HG03469 (cell line): ENCODE measurements at regions not wholly inside any gene's neighbourhood (a gene's known extent, or its start where the extent isn't known, plus 50 kb on each side); places are given as distances from the start of the nearest gene placed in this dataset.

Experiments
- ATAC-seq: cut with Tn5 transposase; IDR thresholded peaks from one replicate; pipeline ENCODE4 v1.9.1; 2021; ENCODE audit warnings: mild to moderate bottlenecking, moderate library complexity, moderate number of reproducible peaks; ENCODE audit not compliant: unreplicated experiment

DNA sequence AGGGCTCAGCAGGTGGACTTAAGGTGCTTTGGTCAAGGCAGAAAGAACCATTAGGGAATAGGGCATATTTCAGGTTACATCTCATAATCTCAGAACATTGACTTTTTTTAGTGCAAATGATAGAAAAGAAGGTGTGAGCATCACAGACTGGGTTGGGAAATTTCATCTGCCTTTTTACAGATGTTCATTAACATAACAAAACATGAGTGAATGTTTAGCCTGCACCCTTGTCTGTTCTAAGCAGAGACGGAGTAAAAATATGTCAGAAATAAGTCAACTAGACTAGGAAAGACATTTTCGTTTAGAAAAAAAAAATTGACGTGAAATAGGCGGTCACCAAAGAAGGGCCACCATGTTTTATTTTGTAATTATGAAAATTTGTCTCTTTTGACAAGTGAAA, 127.5 kb upstream of the CDH13 start:
- ATAC-seq = no peak

DNA sequence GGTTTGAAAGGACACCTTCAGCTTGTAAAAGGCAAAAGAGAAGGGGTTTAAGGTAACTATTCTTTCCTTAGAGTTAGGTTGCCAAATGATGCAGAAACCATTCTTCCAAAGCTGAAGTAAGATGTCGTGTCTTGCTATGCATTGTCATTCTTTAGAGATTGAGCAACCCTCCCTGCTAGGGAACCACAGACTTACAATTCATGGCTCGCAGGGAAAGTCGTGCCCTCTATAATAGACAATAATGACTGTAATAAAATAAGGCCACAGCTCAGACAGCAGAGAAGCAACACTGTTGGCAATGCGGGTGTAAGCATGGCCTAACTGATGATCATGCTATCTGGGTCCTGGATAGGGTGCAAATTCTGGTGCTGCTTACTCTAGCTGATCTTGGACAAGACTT, 129.6 kb upstream of the CDH13 start:
- ATAC-seq = no peak

DNA sequence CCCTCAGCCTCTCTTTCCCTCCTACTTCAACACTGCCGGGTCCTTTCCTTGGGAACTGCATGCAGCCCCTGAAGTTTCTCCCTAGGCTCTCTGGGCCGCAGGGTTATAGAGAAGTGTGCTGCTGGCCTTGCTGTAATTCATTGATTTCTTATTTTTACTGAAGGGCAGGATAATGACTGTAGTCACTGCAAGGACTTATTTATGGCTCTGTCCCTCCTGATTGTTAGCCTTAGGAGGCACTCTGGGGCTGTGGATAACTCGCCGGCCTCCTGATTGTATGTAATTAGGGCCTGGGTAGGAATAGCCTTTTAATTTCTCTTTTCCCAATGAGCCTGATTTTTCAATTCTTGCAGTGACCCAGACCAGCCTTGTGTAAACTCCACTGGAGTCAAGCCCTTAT, 138.3 kb upstream of the CDH13 start:
- ATAC-seq = no peak

DNA sequence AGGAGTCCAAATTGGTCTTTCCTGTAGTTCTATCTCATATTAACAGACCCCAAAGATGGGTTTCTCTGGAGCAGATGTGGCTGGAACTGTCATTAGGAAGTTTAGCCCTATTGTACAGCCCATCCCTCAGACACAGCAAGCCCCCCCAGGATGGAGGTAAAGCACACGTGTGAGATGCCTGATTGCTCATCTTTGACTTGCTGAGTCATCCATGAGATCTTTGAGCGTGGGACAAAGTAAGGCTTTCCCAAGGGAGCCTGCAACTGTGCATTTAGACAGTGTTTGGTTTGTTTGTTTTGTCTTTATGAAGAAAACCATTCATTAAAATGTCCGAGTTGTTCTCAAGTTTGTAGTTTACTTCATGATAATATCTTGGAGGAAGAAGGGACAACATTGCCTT, 145.3 kb upstream of the CDH13 start:
- no peak for ATAC-seq

DNA sequence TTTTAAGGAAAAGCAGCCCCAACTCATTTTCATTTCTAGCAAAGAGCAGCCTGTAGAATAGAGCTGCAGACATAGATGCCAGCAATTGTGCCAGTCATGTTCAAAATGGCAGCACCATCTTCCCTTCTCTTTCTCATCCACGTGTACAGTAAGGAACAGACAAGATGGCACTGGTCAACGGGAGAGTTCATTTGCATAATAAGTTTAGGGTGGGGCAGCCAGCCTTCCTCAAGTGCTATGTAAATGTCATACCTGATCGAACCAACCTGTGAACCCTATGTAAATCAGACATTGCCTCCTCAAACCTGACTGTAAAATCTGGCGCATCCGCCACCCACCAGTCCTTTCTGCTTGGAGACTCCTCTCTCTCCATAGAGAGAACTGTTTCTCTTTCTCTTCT, 150.0 kb upstream of the CDH13 start:
- no peak for ATAC-seq

DNA sequence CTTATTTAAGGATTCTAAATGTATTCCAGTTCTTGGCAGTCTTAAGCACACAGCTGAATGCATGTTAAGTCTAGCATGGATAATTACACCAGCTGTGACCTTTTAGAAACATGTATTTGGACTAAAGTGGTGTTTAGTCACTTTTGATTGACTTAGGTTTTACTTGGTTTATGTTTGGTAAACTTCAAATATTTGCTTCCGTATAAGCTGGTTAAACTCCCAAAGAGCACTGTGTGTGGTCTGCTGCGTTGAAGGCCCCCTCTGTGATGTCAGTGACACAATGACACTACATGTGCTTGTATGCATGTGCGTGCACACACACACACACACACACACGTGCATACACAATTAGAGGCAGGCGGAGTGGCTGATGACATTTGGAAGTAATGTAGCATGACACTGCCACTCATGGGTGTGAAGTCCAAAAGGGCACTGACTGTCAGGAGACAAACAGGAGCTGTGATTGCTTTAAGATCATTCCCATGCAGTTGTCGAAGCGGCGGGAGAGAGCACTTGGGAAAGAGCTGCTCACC, 156.1 kb upstream of the CDH13 start:
- ATAC-seq = no peak

DNA sequence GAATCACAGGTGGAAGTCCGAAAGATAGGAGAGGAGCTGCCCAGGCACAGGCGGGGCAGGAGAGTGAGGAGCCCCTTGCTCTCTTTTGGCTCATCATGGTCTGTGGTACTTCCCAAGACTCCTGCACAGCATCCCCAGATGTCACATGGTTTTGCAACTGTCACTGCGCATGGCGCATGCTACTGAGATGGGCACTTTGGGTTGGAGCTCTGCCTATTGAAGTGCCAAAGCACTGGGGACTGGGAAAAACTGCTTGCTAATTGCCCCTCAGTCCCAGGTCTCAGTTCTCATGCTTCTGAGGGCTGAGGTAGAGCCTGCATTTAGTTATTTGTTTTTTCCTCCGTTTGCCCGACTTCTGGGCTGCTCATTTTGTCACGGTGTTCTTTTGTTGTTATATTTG, 156.8 kb upstream of the CDH13 start:
- ATAC-seq = no peak

DNA sequence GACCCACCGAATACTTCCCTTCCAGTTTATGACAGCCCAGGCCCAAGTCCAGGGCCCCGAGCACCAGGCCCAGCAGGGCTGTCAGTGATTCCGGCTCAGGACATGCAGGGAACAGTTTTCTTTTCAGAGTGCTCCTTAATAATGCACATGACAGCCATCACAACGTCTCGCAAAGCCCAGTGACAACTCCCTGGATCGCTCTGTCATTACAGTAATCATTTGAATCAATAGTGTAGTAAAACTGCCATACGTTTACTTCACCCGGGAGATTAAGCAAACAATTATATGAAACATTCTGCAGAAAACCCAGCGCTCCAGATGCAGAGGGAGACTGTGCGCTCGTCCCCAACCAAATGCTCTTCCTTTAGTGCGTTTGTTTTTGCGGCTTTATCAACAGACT, 162.6 kb upstream of the CDH13 start:
- ATAC-seq = no peak

DNA sequence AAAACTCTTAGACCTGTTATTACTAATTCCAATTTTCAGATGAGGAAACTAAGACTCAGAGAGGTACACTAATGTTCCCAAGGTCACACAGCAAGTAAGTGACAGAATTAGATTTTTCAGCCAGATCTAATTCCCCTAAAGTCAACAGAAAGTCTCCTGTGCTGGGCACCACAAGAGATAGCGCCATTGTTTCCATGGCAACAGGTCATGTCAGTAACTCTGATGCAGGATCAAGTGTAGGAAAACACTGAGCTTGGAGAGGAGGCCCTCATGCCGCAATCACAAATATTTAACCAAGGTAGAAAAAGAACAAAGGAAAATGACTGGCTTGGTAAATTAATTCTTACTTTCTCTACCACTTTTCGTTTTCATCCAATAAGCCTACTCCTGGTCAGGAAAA, 166.0 kb upstream of the CDH13 start:
- no peak for ATAC-seq

DNA sequence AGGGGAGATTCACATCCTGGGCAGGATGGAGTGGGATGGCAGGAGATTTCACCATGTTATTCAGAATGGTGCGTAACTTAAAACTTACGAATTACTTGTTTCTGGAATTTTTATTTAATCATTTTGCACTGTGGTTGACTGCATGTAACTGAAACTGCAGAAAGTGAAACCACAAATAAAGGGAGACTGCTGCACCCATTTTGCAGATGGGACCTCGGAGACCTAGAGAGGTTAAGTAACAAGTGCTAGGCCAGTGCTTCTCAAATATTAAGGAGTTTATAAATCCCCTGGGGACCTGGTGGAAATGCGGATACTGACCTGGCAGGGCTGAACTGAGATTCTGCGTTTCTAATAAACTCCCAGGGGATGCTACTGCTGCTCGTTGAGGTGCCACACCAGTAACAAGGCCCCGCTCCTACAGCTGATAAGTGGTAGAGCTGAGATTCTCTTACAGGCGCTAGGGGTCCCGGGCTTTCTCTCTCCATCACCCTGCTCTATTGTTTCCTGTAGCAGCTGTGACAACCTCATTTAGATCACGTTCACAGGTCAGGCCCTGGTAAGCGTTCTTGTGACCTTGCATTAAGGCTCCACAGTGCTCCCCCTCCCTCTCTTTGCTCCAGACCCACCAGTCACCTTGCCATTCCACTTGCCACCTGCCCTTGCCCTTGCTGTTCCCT, 167.1 kb upstream of the CDH13 start:
- no peak for ATAC-seq

DNA sequence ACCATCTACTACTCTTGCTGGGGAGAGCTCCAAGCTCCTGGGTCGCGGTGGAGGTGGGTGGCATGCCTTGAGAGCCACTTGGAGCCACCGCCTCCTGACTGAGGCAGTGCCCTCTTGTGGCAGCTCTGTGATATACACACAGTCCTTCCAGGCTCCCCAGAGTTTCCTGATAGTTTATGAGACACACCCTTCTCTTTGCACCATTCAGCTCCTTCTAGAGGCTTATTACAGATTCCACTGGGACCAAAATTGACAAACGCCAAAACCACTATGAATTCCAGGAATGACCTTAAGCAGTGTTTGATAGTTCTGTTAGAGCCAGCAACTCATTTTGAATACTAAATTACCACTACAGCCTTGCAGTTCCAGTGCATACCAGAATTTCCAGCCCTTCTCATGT, 170.1 kb upstream of the CDH13 start:
- ATAC-seq = no peak

DNA sequence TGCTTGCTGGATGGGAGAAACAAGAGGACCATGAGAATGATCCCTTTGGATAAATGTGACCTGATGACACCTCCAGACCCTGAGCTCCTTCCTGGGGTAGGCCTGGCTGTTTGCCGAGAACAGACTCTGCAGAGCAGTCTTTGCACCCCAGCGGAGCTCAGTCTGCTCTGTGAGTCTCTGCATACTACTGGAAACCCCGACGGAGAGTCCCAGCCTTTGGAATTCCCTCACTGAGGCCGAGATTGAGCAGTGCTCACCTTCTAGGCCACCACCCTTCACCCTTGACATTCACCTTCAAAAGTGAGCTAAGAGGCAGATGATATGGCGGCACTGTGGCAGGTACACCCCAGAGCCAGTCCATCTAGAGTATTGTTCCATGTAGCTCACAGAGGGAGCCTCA, 172.2 kb upstream of the CDH13 start:
- ATAC-seq = no peak

DNA sequence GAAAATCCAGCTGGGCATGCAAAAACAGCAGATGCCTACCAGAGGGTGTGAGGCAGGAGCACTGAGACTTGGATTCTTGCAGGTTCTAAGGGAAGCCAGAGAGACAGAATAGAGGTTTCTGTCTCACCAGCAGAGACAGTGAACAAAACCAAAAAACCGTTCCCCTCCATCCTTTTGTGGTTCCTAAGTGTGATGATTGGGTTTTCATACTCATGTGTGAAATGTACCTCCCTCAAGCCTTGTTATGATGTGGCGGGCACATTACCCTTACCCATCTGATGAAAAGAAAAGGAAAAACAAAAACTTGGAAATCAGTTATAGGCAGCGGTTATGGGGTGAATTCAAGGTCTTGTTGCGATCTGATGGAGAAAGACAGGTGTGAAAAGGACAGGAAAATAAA, 172.6 kb upstream of the CDH13 start:
- no peak for ATAC-seq

DNA sequence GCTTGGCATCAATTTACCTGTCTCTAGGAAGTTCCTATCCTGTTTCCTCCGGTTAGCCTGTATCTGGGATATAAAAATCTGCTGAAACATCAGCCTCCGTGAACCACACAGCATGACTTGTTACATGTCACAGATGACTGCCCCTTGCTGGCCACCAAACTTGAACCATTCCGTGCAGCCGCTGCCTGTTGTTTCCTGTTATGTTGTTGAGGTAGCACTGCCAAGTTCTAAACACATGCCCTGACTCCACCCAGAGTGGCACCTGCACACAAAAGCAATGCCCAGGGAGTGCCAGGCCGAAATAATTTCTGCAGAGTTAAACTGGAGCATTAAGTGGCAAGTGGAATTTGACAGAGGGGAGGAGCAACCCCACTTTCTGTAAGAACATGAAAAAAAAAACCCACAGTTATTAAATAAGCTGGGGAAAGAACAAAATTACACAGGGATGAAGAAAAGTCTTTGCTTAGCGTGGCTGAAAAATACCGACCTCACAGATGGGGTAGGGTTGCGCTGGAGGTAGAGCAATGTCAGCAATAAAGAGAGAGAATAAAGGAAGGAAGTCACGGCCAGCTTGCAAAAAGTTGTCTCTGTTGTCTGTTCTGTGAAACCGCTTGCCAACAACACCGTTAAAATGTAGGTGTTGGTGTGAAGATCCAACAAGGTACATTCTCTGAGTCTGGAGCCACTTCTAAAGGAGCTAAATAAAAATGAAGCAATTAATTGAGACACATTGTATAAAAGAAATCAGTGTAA, 174.6 kb upstream of the CDH13 start:
- no peak for ATAC-seq

DNA sequence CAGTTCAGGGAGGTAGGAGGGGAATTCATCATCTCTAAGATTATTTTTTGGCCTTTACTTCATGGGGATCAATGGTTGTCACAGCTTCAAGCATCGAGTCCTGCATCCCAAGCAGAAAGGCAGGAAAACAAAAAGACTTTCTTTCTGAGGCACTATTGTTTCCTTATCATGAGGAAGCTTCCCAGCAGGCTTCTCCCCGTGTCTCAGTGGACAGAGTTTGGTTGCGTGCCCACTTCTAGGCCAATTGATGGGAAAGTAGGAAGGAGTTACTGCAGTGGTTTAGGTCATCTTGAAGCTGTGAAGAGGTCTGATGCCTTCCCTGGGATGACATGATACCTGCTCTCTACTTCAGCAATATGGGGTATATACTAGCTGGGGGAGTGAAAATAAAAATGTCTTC, 175.3 kb upstream of the CDH13 start:
- ATAC-seq = no peak

DNA sequence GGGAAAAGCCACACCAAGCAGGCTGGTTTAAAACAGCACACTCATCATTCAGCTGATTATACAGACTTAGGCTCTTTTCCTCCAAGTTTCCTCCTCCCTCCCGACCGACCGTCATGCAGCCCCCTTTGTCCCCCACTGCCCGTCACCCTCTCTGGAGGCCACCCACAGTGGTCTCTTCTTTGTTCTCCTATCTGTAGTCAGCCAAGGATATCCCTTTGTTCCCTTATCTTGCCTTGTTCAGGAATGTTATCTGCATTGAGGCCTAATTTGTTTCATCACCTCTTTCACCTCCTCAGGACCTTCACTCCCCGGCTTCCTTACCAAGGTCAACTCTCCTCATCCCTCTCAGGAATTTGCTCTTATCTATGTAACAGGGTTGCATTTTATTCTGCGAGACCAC, 186.4 kb upstream of the CDH13 start:
- ATAC-seq = no peak

DNA sequence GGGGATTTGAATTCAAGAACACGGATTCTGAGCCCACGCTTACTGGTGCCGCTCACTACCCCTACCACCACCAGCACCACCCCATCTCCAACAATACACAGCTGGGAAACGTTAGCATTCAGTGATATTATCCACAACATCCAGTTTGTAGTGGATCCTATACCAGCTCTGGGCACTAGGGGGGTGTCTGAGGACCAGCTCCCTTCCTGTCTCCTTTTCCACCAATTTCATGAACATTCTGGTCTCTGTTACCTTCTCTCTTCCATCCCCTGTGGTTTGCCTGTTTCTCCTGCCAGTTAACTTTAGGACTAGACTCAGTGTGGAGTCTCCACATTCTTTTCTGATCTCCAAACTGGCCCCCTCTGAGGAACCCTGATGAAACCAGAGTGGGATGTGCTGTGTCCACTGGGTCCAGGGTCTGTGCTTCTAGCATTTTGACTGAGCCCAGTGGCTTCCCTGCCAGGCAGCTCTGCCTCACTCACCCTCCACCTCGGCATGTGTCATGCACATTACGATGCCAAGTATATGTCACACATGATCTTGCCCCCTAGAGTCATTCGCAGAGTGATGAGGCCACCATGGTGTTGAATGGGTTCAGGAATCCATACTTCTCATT, 187.0 kb upstream of the CDH13 start:
- no peak for ATAC-seq

DNA sequence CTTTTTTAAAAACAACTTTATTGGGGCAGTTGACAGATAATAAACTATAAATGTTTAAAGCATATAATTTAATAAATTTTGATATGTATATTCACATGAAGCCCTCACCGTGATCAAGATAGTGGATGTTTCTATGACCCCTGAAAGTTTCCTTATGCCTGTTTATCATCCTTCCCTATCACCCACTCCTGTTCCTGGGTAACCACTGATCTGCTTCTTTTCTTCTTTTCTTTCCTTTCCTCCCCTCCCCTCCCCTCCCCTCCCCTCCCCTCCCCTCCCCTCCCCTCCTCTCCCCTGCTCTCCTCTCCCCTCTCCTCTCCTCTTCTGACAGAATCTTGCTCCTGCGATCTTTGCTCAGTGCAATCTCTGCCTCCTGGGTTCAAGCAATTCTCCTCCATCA, 193.7 kb upstream of the CDH13 start:
- no peak for ATAC-seq

DNA sequence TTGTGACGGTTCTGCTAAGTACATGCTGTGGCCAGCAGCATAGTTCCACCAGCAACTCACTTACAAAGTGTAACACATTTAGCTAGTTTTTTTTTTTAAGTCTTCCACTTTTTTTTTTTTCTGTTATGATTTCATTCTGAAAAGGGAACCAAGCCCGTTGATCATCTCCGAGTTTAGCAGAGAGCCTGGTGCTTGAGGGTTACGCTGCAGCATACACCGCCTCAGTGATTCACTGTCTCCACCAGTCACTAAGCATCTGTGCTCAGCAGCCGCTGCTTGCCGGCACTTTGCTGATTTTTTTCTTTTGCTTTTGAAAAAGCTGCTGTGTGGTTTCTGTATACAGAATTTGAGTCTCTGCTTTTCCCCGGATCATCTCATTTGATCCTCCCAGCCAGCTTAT, 194.5 kb upstream of the CDH13 start:
- ATAC-seq = no peak

DNA sequence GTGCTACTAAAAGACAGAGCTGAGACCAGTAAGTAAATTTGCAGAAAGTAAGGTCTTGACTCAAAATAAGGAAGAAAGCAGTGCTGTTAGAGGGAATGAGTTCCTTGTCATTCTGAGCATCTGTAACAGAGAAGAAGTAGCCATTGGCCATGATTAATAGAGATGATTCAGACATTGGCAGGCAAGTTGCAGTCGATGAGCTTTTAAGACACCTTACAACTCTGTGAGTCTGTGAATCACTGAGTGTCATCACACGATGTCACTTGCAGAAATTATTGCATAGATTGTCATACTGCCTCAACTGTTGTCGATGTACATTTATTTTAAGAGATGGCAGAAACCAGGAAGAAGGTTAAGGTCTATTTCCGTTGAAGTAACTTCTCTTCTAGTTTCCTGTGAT, 201.1 kb upstream of the CDH13 start:
- ATAC-seq = no peak

DNA sequence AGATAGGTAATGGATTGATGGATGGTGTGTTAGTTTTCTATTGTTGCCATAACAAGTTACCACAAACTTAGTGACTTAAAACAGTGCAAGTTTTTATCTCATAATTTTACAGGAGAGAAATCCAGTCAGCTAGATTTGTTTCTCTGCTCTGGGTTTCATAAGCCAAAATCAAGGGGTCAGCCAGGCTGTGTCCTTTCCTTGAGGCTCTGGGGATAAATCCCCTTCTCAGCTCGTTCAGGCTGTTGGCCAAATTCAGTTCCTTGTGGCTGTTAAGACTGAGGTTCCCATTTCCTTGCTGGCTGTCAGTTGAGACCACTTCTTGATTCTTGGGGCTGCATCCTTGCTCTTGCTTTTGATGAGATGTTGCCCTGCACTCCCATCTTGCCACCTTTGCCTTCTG, 204.9 kb upstream of the CDH13 start:
- ATAC-seq = no peak

DNA sequence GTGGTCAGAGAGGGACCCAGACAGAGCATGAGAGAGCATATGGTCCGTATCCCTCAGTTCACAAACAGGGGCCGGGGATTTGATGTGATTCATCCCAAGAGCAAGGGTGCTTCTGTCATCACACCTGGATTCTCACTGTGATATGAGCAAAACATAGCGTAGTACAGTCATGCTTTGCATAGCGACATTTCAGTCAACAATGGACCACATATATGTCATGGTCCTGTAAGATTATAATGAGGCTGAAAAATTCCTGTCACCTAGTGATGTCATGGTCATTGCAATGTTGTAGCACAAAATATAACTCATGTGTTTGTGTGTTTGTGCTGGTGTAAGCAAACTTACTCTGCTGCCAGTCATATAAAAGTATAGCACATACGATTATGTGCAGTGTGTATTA, 207.4 kb upstream of the CDH13 start:
- no peak for ATAC-seq
